GM21528 (cell line): ENCODE measurements at regions not wholly inside any gene's neighbourhood (a gene's known extent, or its start where the extent isn't known, plus 50 kb on each side); places are given as distances from the start of the nearest gene placed in this dataset.
"Not testable (repeated sequence)": the region's sequence is repeated elsewhere in the genome, so short reads cannot be mapped to it uniquely, and the experiment has no call there.

Source experiments
- ATAC-seq: cut with Tn5 transposase; IDR thresholded peaks from one replicate; pipeline ENCODE4 v1.9.1; 2021; ENCODE audit warnings: mild to moderate bottlenecking, moderate library complexity; ENCODE audit not compliant: unreplicated experiment, low FRiP score

DNA sequence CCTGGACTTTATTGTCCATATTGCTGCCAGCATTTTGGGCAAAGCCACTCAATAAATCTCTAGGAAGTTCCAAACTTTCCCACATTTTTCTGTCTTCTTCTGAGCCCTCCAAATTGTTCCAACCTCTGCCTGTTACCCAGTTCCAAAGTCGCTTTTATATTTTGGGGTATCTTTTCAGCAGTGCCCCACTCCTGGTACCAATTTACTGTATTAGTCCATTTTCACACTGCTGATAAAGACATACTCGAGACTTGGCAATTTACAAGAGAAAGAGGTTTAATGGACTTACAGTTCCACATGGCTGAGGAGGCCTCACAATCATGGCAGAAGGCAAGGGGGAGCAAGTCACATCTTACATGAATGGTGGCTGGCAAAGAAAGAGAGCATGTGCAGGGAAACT, 53.4 kb downstream of the AHSP start:
- not testable (repeated sequence) for ATAC-seq

GRCh38 chr16:31601737-31602384, 74.2 kb downstream of the AHSP start:
- not testable (repeated sequence) for ATAC-seq

DNA sequence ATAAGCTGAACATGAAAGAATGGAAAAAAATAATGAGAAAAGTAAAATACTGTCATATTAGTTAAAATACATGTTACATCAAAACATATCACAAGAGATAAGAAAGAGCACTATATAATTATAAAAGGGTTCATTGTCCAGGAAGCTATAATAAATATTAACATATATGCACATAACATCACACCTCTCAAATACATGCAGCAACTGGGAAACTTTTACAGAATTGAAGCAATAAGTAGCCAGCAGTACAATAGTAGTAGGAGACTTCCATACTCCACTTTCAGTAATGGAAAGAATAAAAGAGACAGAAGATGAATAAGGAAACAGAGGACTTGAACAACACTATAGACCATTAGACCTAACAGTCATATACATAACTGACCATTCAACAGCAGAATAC, 90.4 kb downstream of the AHSP start:
- ATAC-seq = no peak

- no peak for ATAC-seq
These were observed 108.7 kb downstream of the AHSP start for GRCh38 chr16:31636433-31636832.

DNA sequence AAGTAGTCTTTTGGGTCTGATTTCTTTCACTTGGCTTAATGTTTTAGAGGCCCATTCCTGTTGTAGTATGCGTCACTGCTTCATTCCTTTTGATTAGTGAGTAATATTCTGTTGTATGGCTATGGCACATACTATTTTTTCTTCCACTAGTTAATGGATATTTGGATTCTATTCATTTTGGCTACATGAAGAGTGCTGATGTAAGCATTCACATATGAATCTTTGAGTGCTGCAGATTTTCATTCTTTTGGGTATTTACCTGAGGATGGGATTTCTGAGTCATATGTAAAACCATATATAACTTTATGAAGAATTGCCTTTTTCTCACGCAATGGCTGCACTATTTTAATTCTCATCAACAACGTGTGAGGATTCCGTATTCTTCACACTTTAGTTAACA, 113.6 kb downstream of the AHSP start:
- ATAC-seq = no peak

GRCh38 chr16:31655674-31656073, 128.0 kb downstream of the AHSP start:
- not testable (repeated sequence) for ATAC-seq

DNA sequence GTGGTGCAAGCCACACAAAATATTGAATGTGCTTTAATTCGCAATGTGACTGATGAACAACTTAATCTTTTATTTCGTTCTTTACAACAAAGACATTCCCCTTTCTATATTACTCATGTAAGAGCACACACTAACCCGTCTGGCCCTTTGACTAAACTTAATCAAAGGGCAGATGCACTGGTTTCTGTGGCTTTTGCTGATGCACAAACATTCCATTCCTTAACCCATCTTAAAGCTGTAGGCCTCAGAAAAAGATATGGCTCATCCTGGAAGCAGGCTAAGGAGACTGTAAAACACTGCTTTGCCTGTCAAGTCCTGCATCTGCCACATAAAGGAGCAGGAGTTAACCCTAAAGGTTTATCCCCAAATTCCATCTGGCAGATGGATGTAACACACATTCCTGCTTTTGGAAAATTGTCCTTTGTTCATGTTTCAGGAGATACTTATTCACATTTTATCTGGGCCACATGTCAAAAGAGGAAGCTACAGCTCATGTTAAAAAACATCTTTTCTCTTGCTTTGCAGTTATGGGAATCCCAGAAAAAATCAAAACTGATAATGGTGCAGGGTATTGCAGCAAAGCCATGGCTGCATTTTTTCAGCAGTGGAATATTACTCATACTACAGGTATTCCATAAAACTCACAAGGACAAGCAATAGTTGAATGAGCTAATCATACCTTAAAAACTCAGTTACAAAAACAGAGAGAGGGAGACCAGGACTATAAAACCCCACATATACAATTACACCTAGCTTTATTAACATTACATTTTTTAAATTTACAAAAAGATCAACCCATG, 137.2 kb downstream of the AHSP start:
- ATAC-seq = no peak

DNA sequence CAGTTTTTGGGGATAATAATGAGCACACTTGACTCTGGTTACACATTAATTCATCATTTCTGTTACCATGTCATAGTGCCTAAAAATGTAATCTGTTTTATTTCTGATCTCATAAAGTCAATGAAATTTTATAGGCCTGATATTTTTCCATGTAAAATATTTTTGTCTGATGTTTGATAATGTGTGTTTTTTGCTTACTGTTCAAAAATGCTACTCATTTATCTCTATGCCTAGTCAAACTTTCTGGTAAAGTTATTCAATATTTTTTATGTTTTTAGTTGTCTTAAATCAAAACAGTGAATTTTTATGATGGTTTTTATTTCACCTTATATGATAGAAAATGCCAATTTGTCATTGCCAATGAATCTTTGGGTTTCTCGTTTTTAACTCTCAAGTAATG, 147.0 kb downstream of the AHSP start:
- ATAC-seq = no peak

- ATAC-seq = no peak
These were observed 149.0 kb downstream of the AHSP start for GRCh38 chr16:31676731-31677130.

- ATAC-seq = no peak
These were observed 151.1 kb downstream of the AHSP start for GRCh38 chr16:31678649-31679325.

- not testable (repeated sequence) for ATAC-seq
These were observed 161.6 kb downstream of the AHSP start for GRCh38 chr16:31689331-31689730.

DNA sequence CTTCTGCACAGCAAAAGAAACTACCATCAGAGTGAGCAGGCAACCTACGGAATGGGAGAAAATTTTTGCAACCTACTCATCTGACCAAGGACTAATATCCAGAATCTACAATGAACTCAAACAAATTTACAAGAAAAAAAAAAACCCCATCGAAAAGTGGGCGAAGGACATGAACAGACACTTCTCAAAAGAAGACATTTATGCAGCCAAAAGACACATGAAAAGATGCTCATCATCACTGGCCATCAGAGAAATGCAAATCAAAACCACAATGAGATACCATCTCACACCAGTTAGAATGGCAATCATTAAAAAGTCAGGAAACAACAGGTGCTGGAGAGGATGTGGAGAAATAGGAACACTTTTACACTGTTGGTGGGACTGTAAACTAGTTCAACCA, 164.6 kb downstream of the AHSP start:
- not testable (repeated sequence) for ATAC-seq

GRCh38 chr16:31693733-31694132, 166.0 kb downstream of the AHSP start:
- no peak for ATAC-seq

DNA sequence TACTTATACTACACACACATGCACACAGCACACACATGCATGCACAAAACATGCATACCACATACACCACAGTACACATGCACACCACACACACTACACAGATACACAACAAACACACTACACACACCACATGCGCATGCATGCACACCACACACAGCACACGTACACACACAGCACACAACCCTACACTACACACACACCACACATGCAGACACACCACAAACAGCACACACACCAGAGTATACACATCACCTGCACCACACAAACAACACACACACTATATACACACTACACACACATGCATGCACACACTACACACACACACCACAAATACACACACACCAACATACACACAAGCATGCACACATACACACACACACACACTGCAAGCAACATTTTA, 166.8 kb downstream of the AHSP start:
- ATAC-seq = no peak

- ATAC-seq = no peak
These were observed 168.0 kb downstream of the AHSP start for GRCh38 chr16:31695667-31696066.

DNA sequence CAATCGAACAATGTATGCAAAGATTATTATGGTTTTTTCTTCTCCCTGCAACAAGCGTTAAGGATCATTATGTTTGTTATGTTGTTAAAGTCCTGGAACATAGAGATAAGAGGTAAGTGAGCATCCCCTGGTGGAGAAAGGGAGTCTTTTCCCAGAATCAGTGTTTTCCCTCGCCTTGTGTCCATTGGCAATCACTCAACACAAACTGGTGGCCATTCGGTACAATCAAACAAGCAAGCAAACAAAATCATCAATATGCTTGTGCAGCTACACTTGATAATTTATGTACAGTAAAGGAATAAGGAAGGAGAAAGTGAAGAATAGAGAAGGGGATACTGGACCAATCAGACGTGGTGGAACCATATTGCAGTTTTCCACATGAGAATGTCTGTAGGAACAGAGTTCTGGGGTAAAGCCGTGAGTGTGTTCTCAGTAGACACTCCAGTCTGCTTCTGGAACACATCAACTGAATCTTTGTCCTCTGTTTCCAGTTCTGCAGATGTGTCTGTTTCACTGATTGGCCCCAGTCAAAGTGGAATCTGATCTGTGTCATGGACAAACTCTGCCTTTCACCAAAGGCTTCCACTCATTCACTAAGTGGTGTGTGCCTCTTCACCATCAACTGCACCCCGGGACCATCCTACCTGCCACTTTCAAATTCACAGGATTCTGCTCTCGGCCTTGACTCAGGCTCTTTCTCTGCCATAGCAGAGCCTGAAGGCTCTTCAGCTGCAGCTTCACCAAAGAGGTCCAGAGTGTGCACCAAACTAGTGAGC, 169.5 kb downstream of the AHSP start:
- ATAC-seq = no peak

- ATAC-seq = no peak
These were observed 170.0 kb downstream of the AHSP start for GRCh38 chr16:31697744-31698125.

DNA sequence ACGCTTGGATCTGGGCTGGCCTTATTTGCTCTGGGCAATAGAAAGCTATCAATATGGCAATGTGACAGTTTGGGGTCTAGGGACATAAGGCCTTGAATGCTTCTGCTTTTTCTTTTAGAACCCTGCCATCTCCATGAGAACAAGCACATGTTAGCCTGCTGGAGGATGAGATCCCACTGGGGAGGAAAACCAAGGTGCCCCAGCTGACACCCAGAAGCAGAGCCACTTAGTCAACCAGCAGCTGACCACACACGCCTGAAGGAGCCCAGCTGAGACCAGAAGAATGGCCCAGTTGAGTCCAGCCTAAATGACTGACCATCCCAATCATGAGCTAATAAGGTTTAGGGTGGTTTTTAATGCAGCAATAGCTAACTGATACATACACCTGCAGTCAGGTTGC, 171.2 kb downstream of the AHSP start:
- ATAC-seq = no peak

DNA sequence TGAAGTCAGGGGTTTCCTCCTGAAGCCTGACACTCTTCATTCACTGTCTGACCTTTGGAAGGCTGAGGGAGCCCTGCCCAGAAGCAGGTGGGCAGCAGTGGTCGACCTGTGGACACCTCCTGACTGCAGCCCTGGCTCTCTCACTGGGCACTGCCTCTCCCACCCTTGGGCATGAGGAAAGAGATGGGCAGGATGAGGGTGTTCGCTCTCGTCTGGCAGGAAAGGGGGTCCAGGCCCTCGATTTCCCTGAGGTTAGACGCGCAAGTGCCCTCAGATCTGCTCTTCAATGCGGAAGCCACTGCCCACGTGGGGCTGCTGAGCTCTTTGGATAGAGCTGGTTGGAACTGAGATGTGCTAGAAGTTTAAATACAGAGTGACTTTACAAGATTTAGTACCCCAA, 171.9 kb downstream of the AHSP start:
- ATAC-seq = no peak

DNA sequence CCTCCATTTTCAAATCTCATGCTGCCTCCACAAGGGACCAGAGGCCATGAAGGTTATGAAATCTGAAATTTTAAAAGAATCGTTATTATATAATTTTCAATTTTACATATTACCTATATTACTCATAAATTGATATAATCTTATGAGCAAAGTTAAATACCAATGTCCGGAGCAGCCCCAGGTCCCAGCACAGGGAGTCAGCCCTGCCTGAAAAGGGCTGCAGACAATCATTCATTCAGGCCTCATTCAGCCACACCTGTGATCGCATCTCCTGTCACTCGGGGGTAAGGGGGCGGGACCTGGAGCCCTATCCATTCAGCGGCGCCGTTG, 172.5 kb downstream of the AHSP start:
- no peak for ATAC-seq
